GM12878 (cell line): ENCODE measurements at regions not wholly inside any gene's neighbourhood (a gene's known extent, or its start where the extent isn't known, plus 50 kb on each side); places are given as distances from the start of the nearest gene placed in this dataset.
A peak's percentile ranks its signal among the peaks of the same experiment; 100 is the strongest.

Experiments used
- ATF7 ChIP-seq: fragments of 450-650 bp; IDR thresholded peaks from 2 replicates; pipeline ENCODE4 v1.6.1; 2016; ENCODE audit warnings: low read depth, mild to moderate bottlenecking
- DPF2 ChIP-seq: fragments of 450-650 bp; IDR thresholded peaks from 2 replicates; pipeline ENCODE4 v1.6.1; 2017; ENCODE audit warnings: mild to moderate bottlenecking
- ESRRA ChIP-seq: IDR thresholded peaks from 2 replicates; pipeline ENCODE4 v1.6.1; 2012; ENCODE audit warnings: mild to moderate bottlenecking, low read length, improper control_type of control experiment
- IKZF2 ChIP-seq, 2 experiments: fragments of 450-650 bp; IDR thresholded peaks; 2 replicates each; pipeline ENCODE4 v1.6.1; 2017; ENCODE audit warnings: mild to moderate bottlenecking in 2 of 2, moderate library complexity in 2 of 2
- NKRF ChIP-seq: fragments of 450-650 bp; conservative IDR thresholded peaks from 2 replicates; pipeline ENCODE4 v1.6.1; 2017; ENCODE audit warnings: mild to moderate bottlenecking, moderate library complexity
- POLR2AphosphoS2 ChIP-seq: IDR thresholded peaks from 2 replicates; pipeline ENCODE4 v1.6.1; 2011; ENCODE audit warnings: low read depth, mild to moderate bottlenecking, low read length, improper control_type of control experiment, moderate library complexity
- REST ChIP-seq: IDR thresholded peaks from 2 replicates; pipeline ENCODE4 v1.6.1; 2012; ENCODE audit warnings: mild to moderate bottlenecking, low read depth, low read length

- TF ChIP-seq REST (no peak), IKZF2 (IDR thresholded peaks at IDR 0.05) (peak; percentile 22 to 27; a peak in 2 of 4 replicates), NKRF (no peak), ATF7 (no peak), POLR2AphosphoS2 (no peak), DPF2 (no peak), ESRRA (no peak)
- TF ChIP-seq, all 136 proteins: peak for 15
Observed at GRCh38 chr1:25128121-25128621, 104.1 kb downstream of the SYF2 start (continued).
